ENCODE measurements at regions not wholly inside any gene's neighbourhood (a gene's known extent, or its start where the extent isn't known, plus 50 kb on each side); places are given as distances from the start of the nearest gene placed in this dataset.

DNA sequence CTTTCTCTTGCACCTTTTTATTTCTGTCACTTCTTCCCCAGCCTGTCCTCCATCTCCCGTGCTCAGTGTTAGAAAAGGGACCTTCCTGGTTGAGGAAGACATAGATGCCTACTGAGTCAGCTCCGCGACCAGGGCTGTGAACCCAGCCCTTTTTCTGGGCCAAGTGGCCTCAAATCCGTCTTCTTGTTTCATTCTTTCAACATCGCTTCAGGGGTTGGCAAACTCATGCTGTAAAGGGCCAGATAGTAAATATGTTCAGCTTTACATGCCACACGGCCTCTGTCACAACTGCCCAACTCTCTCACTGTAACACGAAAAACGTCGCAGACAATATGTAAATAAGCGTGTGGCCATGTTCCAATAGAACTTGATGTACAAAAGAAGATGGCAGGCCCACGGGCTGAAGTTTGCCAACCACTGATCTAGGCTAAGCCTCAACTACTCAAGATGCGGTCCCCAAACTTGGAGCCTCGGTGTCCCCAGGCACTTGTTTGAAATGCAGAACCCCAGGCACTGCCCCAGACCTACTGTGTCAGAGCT, 338.4 kb downstream of the MN1 start:
- no peak for DNase-seq

- no peak for DNase-seq
Measured at GRCh38 chr22:27466229-27466628, 335.3 kb downstream of the MN1 start.

GRCh38 chr22:27466778-27467438, 334.6 kb downstream of the MN1 start:
- no peak for DNase-seq

GRCh38 chr22:27467711-27468110, 333.8 kb downstream of the MN1 start:
- no peak for DNase-seq

DNA sequence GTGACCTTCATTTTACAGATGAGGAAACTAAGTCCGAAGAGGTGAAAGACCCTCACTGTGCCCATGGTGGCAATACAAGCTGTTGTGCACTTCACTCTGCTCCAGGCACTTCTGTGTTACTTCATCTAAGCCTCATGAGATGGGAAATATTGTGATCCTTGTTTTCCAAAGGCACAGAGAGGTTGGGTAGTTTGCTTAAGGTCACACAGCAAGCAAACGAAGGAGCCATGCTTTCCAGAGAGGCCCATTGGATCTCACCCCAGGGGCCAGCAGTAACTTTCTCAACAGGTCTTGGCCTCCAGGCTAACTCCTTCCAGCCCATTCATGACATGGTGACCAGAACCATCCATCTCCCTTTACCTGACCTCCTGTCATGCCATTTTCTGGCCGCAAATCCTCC, 332.8 kb downstream of the MN1 start:
- DNase-seq = no peak

DNA sequence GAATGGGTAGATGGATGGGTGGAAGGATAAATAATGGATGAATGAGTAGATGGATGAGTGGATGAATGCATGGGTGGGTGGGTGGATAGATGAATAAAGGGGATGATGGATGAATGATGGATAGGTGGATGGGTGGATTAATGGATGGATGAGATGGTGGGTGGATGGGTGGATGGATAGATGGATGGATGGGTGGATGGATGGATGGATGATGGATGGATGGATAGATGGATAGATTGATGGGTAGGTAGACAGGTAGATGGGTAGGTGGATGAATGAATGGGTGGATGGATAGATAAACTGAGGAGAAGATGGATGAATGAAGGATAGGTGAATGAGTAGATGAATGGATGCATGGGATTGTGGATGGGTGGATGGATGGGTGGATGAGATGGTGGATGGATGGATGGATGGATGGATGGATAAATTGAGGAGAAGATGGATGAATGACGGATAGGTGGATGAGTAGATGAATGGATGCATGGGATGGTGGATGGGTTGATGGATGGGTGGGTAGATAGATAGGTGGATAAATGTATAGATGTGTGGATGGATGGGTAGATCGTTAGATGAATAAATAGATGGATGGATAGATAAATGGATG, 331.3 kb downstream of the MN1 start:
- no peak for DNase-seq

GRCh38 chr22:27472975-27473374, 328.6 kb downstream of the MN1 start:
- no peak for DNase-seq

GRCh38 chr22:27473533-27473932, 328.0 kb downstream of the MN1 start:
- no peak for DNase-seq

DNA sequence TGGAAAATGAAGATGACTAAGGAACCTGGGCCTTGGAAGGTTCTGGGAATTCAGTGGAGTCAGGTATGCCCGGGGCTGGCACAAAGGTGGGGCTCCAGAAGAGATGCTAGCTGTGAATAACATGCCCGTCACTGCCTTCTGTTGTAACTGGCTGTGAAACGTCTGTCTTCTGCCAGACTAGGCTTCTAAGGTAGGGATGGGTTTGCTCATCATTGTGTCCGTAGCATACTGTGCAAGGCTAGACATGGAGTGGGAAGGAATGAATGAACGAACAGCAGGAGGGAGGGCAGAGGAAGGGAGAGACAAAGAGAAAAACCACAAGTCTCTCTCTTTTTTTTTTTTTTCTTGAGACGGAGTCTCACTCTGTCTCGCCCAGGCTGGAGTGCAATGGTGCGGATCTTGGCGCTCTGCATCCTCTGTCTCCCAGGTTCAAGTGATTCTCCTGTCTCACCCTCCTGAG, 327.4 kb downstream of the MN1 start:
- DNase-seq = no peak

DNA sequence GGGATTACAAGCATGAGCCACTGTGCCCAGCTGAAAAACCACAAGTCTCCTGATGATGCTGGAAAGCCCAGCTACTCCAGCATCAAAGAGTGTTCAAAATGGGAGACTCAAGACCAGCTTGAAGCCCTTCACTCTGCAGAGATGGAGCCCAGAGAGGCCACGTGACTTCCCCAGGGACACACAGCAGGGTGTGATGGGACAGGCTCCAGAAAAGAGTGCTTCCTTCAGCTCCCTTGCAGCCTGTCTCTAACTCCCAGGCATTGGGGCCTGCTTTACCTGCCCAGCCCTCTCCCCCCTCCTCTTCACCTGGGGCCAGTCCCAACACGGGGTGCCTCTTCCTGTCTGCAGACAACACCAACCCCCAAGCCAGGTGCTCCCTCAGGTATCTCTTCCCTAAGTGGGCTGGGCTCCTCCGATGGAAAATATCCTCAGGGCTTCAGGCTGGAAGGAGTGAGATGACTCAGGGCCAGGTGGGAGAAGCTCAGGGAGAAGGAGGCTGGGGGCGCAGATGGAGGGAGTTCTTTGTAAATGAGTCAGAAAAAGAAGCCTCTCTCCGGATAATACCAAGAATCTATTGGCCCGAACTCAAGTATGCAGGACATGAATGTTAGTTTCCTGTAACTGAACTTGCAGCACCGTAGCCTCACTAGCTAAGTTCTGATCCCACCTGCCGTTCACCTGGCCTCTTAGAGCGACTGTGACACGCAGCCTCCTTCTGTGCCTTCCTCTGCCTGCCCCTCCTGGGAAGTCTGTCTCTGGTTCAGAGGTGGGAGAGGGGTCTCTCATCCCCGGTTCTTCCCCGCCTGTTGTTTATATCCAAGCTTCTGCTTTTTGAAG, 326.6 kb downstream of the MN1 start:
- DNase-seq = no peak

DNA sequence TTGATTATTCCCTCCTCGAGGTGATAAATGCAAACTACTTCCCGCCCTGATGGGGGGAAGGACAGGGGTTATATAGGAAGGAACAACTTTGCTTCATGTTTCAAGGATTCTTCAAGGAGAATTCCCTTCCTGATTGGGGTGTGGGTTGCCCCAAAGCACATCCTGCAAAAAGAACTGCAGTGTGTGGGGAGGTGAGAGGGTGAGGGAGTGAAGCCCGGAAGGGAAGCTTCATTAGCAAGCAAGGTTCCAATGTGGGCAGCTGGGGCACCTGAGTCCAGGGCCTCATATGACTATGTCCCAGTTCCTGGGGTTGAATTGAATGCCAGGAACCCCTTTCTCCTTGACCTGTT, 326.0 kb downstream of the MN1 start:
- DNase-seq = no peak

- DNase-seq = no peak
Measured at GRCh38 chr22:27476318-27476717, 325.2 kb downstream of the MN1 start.

GRCh38 chr22:27476729-27477128, 324.8 kb downstream of the MN1 start:
- no peak for DNase-seq

DNA sequence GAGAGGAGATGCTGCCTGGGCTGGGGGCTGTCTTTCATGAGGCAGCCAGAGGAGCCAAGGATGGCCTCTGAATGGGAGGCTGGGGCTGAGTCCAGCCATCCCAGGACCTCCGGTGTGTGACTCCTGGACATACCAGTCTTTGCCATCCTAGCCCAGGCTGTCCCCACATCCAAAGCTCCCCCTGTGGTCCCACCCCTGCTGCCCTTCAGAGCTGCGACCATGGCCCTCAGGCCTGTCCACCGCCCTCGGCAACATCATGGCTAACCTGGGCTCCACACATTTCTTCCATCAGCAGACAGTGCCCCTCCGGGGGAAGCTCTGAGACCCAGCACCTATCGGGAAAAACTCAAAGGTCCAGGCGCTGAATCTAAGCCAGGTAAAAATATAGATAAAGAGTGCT, 324.4 kb downstream of the MN1 start:
- DNase-seq = no peak

- DNase-seq = no peak
Measured at GRCh38 chr22:27480487-27480886, 321.1 kb downstream of the MN1 start.

GRCh38 chr22:27482402-27482801, 319.2 kb downstream of the MN1 start:
- no peak for DNase-seq

- no peak for DNase-seq
Measured at GRCh38 chr22:27483095-27483785, 318.3 kb downstream of the MN1 start.

DNA sequence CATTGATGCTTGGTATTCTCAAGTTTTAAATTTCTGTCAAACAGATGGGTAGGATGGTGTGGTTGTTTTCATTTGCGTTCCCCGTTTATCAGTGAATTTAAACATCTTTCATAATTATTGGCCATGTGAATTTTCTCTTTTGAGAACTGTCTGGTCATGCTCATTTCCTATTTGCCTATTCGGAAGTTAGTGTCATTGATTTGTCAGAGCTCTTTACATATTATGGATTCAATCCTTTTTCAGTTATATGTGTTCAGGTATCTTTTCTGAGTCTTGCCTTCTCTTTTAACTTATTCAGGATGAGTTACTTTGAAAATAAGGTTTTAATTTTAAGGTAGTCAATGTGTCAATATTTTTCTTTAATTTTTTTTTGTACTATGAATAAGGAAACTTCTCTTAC, 315.7 kb downstream of the MN1 start:
- no peak for DNase-seq

- DNase-seq = no peak
Measured at GRCh38 chr22:27487600-27488452, 313.7 kb downstream of the MN1 start.

DNA sequence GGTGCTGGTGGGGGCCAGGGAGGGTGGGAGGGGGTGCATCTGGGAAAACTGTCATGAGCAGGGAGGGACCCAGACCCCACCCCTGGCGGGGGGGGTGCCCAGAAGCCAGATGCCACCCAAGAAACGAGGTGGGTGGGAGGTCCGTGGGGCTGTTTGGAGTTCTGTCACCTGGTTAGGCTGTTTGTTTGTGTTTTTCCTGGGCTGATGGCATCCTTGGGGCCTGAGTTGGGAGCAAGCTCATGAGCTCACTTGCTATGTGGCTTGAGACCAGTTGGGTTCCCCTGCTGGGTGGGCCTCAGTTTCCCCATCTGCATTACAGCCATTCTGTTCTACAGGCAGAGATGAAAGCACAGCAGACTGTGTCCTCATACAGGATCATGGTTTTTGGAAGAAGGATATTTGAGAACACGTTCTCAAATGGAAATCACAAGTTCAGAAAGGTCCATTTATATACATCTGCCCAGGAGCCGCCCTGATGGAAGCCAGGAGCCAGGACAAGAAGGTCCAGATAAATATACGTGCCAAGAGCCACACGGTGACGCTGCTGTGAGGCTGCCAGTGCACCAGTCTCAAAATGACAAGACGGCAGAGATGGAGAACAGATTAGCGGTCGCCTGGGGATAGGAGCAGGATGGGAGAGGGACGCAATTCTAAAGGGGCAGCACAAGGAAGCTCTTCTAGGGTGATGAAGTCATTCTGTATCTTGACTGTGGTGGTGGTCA, 312.9 kb downstream of the MN1 start:
- DNase-seq = no peak

- no peak for DNase-seq
Measured at GRCh38 chr22:27489178-27489675, 312.3 kb downstream of the MN1 start.
